HG03354 (cell line): ENCODE measurements at regions not wholly inside any gene's neighbourhood (a gene's known extent, or its start where the extent isn't known, plus 50 kb on each side); places are given as distances from the start of the nearest gene placed in this dataset.
"Not testable (repeated sequence)": the region's sequence is repeated elsewhere in the genome, so short reads cannot be mapped to it uniquely, and the experiment has no call there.

Experiments used
- ATAC-seq: cut with Tn5 transposase; IDR thresholded peaks from one replicate; pipeline ENCODE4 v1.9.1; 2021; ENCODE audit warnings: mild to moderate bottlenecking; ENCODE audit not compliant: unreplicated experiment, poor library complexity, severe bottlenecking

GRCh38 chr11:86861810-86862209, 61.5 kb downstream of the PRSS23 start:
- no peak for ATAC-seq

GRCh38 chr11:86863476-86863875, 63.1 kb downstream of the PRSS23 start:
- no peak for ATAC-seq

- ATAC-seq: no peak
These were observed 65.1 kb downstream of the PRSS23 start for GRCh38 chr11:86865436-86865835.

GRCh38 chr11:86869531-86869930, 69.2 kb downstream of the PRSS23 start:
- ATAC-seq: no peak

GRCh38 chr11:86869966-86870570, 69.7 kb downstream of the PRSS23 start:
- peak; percentile 86 for ATAC-seq

GRCh38 chr11:86873573-86874083, 73.3 kb downstream of the PRSS23 start:
- ATAC-seq: no peak

GRCh38 chr11:86874304-86875056, 74.1 kb downstream of the PRSS23 start:
- ATAC-seq: no peak

- ATAC-seq: no peak
These were observed 76.4 kb downstream of the PRSS23 start for GRCh38 chr11:86876716-86877234.

GRCh38 chr11:86877503-86877902, 77.2 kb downstream of the PRSS23 start:
- ATAC-seq: no peak

GRCh38 chr11:86879241-86879640, 76.0 kb downstream of the FZD4 start:
- ATAC-seq: not testable (repeated sequence)

GRCh38 chr11:86885311-86885710, 69.9 kb downstream of the FZD4 start:
- no peak for ATAC-seq

- no peak for ATAC-seq
These were observed 66.8 kb downstream of the FZD4 start for GRCh38 chr11:86888164-86889000.

GRCh38 chr11:86889001-86889341, 66.2 kb downstream of the FZD4 start:
- ATAC-seq: no peak

GRCh38 chr11:86891036-86891435, 64.2 kb downstream of the FZD4 start:
- ATAC-seq: no peak

GRCh38 chr11:86893235-86893634, 62.0 kb downstream of the FZD4 start:
- ATAC-seq: no peak
